Activated B cell treated with CpG ODN at 0.5 μM for 24 hours (primary cell): ENCODE measurements at regions not wholly inside any gene's neighbourhood (a gene's known extent, or its start where the extent isn't known, plus 50 kb on each side); places are given as distances from the start of the nearest gene placed in this dataset.
A peak's percentile ranks its signal among the peaks of the same experiment; 100 is the strongest.

Experiments used
- ATAC-seq: fragments of 200-7000 bp; cut with Tn5 transposase; one replicate; pipeline ENCODE4 v1.10.0; 2021; ENCODE audit warnings: low read depth, mild to moderate bottlenecking, moderate library complexity
- CTCF ChIA-PET: fragments of 350-600 bp; sonication (Branson Sonifier 250); formaldehyde crosslinking; loops from one replicate; lab custom pipeline; 2021; ENCODE audit warnings: antibody characterized with exemption; lab: Charles Lee
- POLR2A ChIA-PET: fragments of 350-600 bp; sonication (Branson Sonifier 250); formaldehyde crosslinking; loops from one replicate; lab custom pipeline; 2021; ENCODE audit warnings: antibody characterized with exemption; lab: Charles Lee
- DNase-seq: peaks from one replicate; pipeline ENCODE4 v3.0.0; 2022
- H3K27ac Mint-ChIP-seq: one replicate; pipeline ENCODE4 v1.8.0; 2020; ENCODE audit warnings: mixed read lengths
- H3K27me3 Mint-ChIP-seq: one replicate; pipeline ENCODE4 v1.8.0; 2021; ENCODE audit warnings: mixed read lengths
- H3K36me3 Mint-ChIP-seq: one replicate; pipeline ENCODE4 v1.8.0; 2021; ENCODE audit warnings: low read depth, mixed read lengths
- H3K4me1 Mint-ChIP-seq: one replicate; pipeline ENCODE4 v1.8.0; 2021; ENCODE audit warnings: mixed read lengths
- H3K4me3 Mint-ChIP-seq: one replicate; pipeline ENCODE4 v1.8.0; 2020; ENCODE audit warnings: mild to moderate bottlenecking, mixed read lengths
- H3K9me3 Mint-ChIP-seq: one replicate; pipeline ENCODE4 v1.8.0; 2020; ENCODE audit warnings: mixed read lengths
- intact Hi-C: fragments of 100-400 bp; cut with micrococcal nuclease; formaldehyde crosslinking; loops from one replicate; pipeline ENCODE4 v1.15.1; 2024
- TF ChIP-seq, protein P1 (sequence below): fragments of 200-600 bp; IDR thresholded peaks from one replicate; pipeline ENCODE4 v1.8.0; 2022; ENCODE audit warnings: antibody characterized with exemption, mild to moderate bottlenecking

DNA sequence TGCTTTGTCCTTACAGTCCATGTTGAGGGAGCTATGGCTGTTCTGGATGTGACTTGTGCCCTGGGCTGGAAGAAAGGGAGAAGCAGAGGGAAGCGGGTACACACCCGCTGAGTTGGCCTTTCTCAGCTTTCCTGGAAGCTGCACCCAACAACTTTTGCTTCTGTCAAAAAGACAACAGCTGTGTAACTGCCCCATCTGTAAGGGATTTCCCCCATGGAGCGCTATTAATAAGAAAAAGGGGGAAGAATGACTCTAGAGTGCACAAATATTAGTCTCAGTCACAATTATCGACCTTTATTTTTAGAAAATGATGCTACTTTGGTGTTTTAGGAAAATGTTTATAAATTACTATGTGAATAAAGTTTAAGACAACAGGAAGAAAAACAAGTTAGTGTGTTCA lies 368.3 kb downstream of the RAD51AP2 start:
- Mint-ChIP-seq H3K27me3 (no peaks in the 10 kb centered on the region), H3K9me3 (no peaks in the 10 kb centered on the region), H3K27ac (no peak overlapping the region), H3K4me3 (no peak overlapping the region), H3K4me1 (peaks cover 27% of the 10 kb centered on the region), H3K36me3 (no peaks in the 10 kb centered on the region)
- DNase-seq (no peak), ATAC-seq (no peak)
- ChIA-PET POLR2A (no interaction called here), CTCF (no interaction called here)
- TF ChIP-seq, protein P1, sequence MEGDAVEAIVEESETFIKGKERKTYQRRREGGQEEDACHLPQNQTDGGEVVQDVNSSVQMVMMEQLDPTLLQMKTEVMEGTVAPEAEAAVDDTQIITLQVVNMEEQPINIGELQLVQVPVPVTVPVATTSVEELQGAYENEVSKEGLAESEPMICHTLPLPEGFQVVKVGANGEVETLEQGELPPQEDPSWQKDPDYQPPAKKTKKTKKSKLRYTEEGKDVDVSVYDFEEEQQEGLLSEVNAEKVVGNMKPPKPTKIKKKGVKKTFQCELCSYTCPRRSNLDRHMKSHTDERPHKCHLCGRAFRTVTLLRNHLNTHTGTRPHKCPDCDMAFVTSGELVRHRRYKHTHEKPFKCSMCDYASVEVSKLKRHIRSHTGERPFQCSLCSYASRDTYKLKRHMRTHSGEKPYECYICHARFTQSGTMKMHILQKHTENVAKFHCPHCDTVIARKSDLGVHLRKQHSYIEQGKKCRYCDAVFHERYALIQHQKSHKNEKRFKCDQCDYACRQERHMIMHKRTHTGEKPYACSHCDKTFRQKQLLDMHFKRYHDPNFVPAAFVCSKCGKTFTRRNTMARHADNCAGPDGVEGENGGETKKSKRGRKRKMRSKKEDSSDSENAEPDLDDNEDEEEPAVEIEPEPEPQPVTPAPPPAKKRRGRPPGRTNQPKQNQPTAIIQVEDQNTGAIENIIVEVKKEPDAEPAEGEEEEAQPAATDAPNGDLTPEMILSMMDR = no peak
- intact Hi-C loops = no loop called here

- DNase-seq = no peak
- H3K27me3 Mint-ChIP-seq = no peaks in the 10 kb centered on the region
- H3K9me3 Mint-ChIP-seq = no peaks in the 10 kb centered on the region
- POLR2A ChIA-PET = interaction anchor here (0.6 kb wide), 1 partner anchor 11 kb away, joined by 3 read pairs; no protein-coding TSS in a partner anchor
- peak; percentile 37 for ATAC-seq
- H3K36me3 Mint-ChIP-seq = no peaks in the 10 kb centered on the region
- intact Hi-C loops = loop anchor here (1.0 kb wide), 1 partner anchor 375 kb away; no protein-coding TSS in a partner anchor
- peak overlapping the region; percentile 25 for H3K27ac Mint-ChIP-seq
- TF ChIP-seq, protein P1 = no peak
- no peak overlapping the region for H3K4me3 Mint-ChIP-seq
- CTCF ChIA-PET = interaction anchor here (1.4 kb wide), 1 partner anchor 373 kb away, joined by 3 read pairs; no protein-coding TSS in a partner anchor
- H3K4me1 Mint-ChIP-seq = peaks cover 27% of the 10 kb centered on the region
These were observed 369.7 kb downstream of the RAD51AP2 start for GRCh38 chr2:17148407-17149145.

DNA sequence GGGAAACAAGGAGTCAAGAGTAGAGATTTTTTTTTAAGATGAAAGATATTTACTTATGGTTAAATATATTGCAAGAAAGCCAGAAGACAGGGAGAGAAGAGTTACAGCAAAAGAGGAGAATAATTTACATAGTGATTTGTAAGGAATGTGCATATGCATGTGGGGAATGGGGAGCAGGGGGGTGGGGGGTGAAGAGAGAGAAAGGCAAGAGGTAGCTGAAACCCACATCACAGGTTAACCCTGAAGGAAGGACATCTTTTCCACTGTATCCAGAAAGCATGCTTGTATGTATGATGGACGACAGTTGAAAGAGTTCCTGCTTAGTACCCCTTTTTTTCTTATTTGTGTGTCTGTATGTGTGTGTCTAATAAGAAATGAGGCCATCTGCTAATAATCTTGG lies 371.9 kb downstream of the RAD51AP2 start:
- no peak for ATAC-seq
- intact Hi-C loops = no loop called here

DNA sequence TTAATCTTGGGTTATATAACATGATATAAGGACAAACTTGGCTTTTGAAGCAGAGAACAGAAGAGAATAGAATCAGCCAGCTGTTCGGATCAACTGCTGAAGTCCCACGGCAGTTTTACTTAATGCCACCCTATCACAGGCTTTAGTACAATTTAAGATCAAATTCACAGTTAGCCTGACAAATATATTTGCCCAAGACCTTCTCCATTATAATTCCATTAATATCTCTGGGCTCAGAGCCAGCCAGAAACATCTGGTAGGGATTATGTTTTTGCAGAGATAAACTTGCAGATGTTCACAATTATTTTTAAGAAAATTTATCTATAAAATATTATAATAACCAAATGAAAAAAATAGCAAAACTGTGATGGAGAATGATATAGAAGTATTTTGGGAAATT lies 381.4 kb downstream of the RAD51AP2 start:
- CTCF ChIA-PET = no interaction called here
- Mint-ChIP-seq H3K4me1 (no peaks in the 10 kb centered on the region), H3K36me3 (no peaks in the 10 kb centered on the region), H3K27me3 (peaks cover 4% of the 10 kb centered on the region), H3K9me3 (no peaks in the 10 kb centered on the region), H3K27ac (no peak overlapping the region), H3K4me3 (no peak overlapping the region)
- DNase-seq = no peak
- TF ChIP-seq, protein P1 = no peak
- POLR2A ChIA-PET = no interaction called here
- intact Hi-C loops = no loop called here
- ATAC-seq = no peak

More for the DNA sequence above, 371.9 kb downstream of the RAD51AP2 start:
- Mint-ChIP-seq H3K4me1 (peaks cover 23% of the 10 kb centered on the region), H3K4me3 (no peak overlapping the region), H3K9me3 (no peaks in the 10 kb centered on the region), H3K27ac (no peak overlapping the region), H3K27me3 (no peaks in the 10 kb centered on the region), H3K36me3 (no peaks in the 10 kb centered on the region)
- DNase-seq = no peak
- TF ChIP-seq, protein P1 = no peak
- POLR2A ChIA-PET = interaction anchor here (0.6 kb wide), 1 partner anchor 69 kb away, joined by 5 read pairs; no protein-coding TSS in a partner anchor
- CTCF ChIA-PET = no interaction called here

- ChIA-PET POLR2A (no interaction called here), CTCF (no interaction called here)
- Mint-ChIP-seq H3K9me3 (no peaks in the 10 kb centered on the region), H3K27me3 (peaks cover 4% of the 10 kb centered on the region), H3K36me3 (no peaks in the 10 kb centered on the region), H3K4me1 (no peaks in the 10 kb centered on the region), H3K4me3 (no peak overlapping the region), H3K27ac (no peak overlapping the region)
- TF ChIP-seq, protein P1 = no peak
- ATAC-seq (no peak), DNase-seq (no peak)
- intact Hi-C loops = no loop called here
These were observed 382.0 kb downstream of the RAD51AP2 start for GRCh38 chr2:17136231-17136630.
